ENCODE measurements at regions not wholly inside any gene's neighbourhood (a gene's known extent, or its start where the extent isn't known, plus 50 kb on each side); places are given as distances from the start of the nearest gene placed in this dataset.
"Not testable (repeated sequence)": the region's sequence is repeated elsewhere in the genome, so short reads cannot be mapped to it uniquely, and the experiment has no call there.

DNA sequence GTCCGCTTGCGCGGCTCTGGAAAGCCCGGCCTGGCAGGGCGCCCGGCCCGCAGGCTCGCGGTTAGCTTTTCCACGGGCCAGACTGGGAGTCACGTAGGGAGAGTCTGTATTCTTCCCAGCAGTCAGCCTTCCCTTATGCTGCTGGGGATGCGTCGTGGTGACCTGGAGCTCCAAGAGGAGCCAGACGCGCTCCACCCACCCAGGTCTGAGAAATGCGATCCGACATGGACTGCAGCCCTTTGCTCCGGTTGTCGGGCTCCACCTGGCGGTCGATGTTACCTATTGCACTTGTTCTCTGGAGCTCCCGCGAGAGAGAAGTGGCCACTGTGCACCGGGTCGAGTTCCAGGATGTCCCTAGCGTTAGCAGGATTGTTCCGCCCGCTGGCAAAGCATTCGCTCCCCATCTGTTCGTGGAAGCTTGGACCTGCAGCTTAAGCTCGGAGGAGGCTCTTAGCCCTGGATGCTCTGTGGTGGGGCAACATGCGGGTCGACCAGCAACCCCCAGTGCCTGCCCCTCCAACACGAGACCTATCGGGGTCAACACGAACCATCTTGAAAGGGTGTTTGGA lies 367.4 kb downstream of the SPATA31A6 start:
- H3K4me1 Mint-ChIP-seq (ENCODE audit: low read depth); DNase-seq; H3K27me3 Mint-ChIP-seq (ENCODE audit: low read depth); H3K9me3 Mint-ChIP-seq; H3K4me3 Mint-ChIP-seq; H3K36me3 Mint-ChIP-seq (ENCODE audit: insufficient read depth in 2 of 2); H3K27ac Mint-ChIP-seq: not testable (repeated sequence)
- ATAC-seq (replicated peaks in 1 of 2) = peak; percentile 50 to 62

DNA sequence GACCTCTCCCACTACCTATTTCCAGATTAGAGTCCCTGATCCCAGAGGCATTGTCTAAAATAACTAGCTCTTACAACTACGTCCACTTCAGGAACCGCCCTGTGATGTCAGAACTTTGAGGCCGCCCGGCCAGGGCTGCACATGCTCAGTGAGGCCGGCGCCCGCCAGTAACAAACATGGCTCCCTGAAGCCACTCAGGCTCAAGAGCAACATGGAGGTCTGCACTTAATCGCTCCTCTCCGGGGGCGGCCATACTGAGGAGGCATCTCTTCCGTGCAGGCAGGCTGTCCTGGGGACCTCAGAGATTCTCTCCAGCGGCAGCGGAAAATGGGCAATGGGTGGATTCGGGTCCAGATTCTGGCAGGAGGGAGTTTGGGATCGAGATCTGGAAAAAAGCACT lies 385.1 kb downstream of the SPATA31A6 start:
- not testable (repeated sequence) for H3K27ac Mint-ChIP-seq; H3K9me3 Mint-ChIP-seq; H3K36me3 Mint-ChIP-seq (ENCODE audit: insufficient read depth in 2 of 2); H3K27me3 Mint-ChIP-seq (ENCODE audit: low read depth); ATAC-seq (replicated peaks in 1 of 2); H3K4me1 Mint-ChIP-seq (ENCODE audit: low read depth)
- DNase-seq = peak in 1 of 2 donors; percentile 24
- H3K4me3 Mint-ChIP-seq = peak overlapping the region in 1 of 2 donors; percentile 70

DNA sequence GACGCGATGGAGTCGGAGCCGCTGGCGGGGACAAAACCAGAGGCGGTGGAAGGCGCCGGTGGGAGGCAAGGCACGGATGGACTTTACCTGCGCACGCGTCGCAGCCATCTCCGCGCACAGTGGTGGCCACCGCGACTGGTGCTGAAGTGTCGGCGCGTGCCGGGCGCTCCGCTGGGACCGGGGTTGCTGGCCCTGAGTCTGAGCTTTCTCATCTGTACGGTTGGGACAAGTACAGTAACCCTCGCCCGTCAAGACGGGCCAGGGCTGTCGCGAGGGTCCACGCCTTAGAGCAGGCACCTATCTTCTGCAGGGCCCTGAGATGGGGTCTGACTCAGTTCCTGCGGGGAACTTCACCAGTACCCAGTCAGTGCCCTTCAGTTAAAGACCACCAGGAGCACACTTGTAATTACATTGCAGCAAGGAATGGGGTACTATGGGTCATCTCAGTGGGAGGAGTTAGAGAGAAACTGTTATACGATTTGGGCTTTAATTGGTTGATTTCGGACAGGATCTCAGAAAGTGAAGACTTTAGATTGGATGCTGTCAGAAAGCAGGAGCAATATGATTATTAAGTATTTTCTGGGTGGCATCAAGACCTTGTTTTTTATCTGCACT lies 385.6 kb downstream of the SPATA31A6 start:
- not testable (repeated sequence) for H3K4me1 Mint-ChIP-seq (ENCODE audit: low read depth); H3K9me3 Mint-ChIP-seq; H3K4me3 Mint-ChIP-seq; H3K36me3 Mint-ChIP-seq (ENCODE audit: insufficient read depth in 2 of 2); H3K27ac Mint-ChIP-seq; H3K27me3 Mint-ChIP-seq (ENCODE audit: low read depth)
- ATAC-seq (replicated peaks in 1 of 2) (peak in 1 of 2 donors; percentile 44), DNase-seq (peak in 1 of 2 donors; percentile 13)

GRCh38 chr9:42577851-42578250 lies 394.4 kb downstream of the SPATA31A6 start:
- not testable (repeated sequence) for ATAC-seq (replicated peaks in 1 of 2); H3K4me1 Mint-ChIP-seq (ENCODE audit: low read depth); H3K9me3 Mint-ChIP-seq; H3K27ac Mint-ChIP-seq; H3K36me3 Mint-ChIP-seq (ENCODE audit: insufficient read depth in 2 of 2); H3K27me3 Mint-ChIP-seq (ENCODE audit: low read depth); H3K4me3 Mint-ChIP-seq; DNase-seq

Measured in activated T-cell treated with anti-CD3 and anti-CD28 coated beads, Interleukin-2, amount 50 U/mL, for 72 hours (primary cell).